AG08395 (cell line): ENCODE measurements at regions not wholly inside any gene's neighbourhood (a gene's known extent, or its start where the extent isn't known, plus 50 kb on each side); places are given as distances from the start of the nearest gene placed in this dataset.

Experiments
- DNase-seq: peaks from one replicate; pipeline ENCODE4 v3.0.0; 2012; ENCODE audit warnings: mixed read lengths, low spot score

GRCh38 chr10:131631619-131632018, 269.2 kb upstream of the PPP2R2D start:
- DNase-seq, result no peak

DNA sequence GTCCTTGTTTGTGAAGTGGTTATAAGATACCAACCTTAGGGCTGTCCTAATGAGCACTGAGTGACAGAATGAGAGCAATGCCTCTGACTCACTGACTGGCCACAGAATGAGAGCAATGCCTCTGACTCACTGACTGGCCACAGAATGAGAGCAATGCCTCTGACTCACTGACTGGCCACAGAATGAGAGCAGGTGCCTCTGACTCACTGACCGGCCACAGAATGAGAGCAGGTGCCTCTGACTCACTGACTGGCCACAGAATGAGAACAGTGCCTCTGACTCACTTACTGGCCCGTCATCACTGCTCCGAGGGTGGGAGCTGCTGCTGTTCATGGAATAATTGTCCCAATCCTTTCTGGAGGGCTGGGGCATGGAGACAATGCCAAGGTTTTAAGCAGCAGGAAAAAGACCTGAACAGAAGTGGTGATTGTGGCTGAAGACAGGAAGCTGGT, 265.2 kb upstream of the PPP2R2D start:
- DNase-seq, result no peak

GRCh38 chr10:131636116-131636515, 264.7 kb upstream of the PPP2R2D start:
- no peak for DNase-seq

GRCh38 chr10:131636841-131637724, 263.7 kb upstream of the PPP2R2D start:
- no peak for DNase-seq

GRCh38 chr10:131638049-131638879, 262.5 kb upstream of the PPP2R2D start:
- no peak for DNase-seq

DNA sequence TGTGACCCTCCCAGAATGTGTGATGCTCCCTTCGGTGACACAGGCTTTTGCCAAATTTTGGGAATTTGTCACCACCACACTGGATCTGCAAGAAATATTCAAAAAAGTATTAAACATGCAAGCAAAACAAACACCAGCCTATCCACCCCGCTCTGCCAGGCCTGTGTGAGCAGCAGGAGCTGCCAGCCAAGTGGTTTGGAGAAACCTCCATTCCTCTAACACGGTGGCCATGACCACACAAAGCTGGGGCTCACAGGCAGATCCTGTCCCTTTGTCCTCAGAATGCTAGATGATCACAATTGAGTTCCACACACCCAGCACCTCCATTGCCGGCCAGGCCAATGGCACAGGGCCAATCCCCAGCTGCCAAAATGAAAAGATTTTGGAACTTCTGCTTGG, 261.9 kb upstream of the PPP2R2D start:
- DNase-seq, result no peak

DNA sequence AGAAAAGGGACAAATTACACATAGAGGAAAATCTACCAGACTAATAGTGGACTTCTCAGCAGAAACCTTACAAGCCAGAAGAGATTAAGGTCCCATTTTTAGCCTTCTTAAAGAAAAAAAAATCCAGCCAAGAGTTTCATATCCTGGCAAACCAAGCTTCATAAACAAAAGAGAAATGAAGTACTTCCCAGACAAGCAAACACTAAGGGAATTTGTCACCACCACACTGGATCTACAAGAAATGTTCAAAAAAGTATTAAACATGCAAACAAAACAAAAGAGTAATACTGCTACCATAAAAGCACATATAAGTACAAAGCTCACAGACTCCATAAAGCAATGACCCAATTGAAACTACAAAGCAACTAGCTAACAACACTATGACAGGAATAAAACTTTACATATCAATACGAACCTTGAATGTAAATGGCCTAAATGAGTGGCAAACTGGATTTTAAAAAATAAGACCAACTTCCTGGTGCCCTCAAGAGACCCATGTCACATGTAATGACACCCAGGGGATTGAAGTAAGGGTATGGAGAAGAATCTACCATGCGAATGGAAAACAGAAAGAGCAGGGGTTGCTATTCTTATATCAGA, 260.7 kb upstream of the PPP2R2D start:
- no peak for DNase-seq

- no peak for DNase-seq
Measured at GRCh38 chr10:131641231-131641630, 259.6 kb upstream of the PPP2R2D start.

DNA sequence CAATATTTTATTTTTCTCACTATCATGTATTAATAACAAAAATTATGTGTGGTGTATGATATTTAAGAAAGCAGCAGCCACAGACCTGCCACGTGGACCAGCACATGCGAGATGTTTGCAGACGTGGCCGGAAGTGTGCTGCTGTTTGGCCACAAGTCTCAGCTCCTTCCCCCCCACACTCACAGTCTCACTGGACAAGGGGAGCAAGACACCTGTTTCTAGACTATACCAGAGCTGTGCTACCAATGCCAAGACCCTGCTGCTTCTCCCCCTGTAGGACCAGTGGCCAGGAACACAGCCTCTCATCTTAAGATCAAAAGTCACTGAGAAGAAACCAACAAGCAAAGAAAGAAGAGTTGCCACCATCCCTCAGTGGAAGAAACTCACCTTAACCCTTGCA, 258.9 kb upstream of the PPP2R2D start:
- DNase-seq, result no peak

DNA sequence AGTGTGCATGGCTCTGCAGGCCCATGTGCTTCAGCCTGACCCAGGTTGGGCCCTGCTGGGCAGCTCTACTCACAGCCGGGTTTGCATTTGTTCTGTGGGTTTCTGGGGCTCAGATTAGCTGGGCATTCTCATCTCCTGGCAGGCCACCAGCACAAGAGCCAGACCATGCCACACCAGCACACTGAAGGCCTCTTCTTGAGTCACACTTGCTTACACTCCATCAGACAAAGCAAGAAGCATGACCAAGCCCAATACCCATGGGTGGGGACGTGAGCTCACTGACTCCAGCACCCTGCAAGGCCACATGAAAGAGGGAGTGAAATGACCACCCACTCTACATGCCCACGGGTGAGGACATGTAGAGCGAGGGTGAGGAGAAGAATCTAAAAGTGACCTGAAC, 257.8 kb upstream of the PPP2R2D start:
- no peak for DNase-seq

- no peak for DNase-seq
Measured at GRCh38 chr10:131644289-131644688, 256.5 kb upstream of the PPP2R2D start.

GRCh38 chr10:131644864-131645658, 255.7 kb upstream of the PPP2R2D start:
- DNase-seq, result no peak

DNA sequence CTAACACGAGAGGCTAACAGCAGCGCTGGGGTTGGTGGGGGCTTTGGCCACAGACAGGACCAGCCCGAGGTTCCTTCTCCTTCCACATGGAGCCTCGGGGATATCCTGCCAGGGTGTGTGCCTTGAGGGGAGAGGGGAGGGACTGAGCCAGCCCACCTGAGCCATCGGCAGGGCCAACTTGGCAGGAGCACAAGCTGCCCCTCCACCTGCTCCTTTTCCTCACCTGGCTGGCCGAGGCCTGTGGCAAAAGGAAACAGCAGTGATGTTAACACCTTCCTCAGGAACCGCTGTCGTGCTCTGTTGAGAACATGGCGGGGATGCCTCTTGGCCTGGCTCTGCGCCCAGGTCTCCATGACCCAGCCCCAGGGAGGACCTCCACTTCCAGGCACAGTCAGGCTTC, 255.1 kb upstream of the PPP2R2D start:
- no peak for DNase-seq

DNA sequence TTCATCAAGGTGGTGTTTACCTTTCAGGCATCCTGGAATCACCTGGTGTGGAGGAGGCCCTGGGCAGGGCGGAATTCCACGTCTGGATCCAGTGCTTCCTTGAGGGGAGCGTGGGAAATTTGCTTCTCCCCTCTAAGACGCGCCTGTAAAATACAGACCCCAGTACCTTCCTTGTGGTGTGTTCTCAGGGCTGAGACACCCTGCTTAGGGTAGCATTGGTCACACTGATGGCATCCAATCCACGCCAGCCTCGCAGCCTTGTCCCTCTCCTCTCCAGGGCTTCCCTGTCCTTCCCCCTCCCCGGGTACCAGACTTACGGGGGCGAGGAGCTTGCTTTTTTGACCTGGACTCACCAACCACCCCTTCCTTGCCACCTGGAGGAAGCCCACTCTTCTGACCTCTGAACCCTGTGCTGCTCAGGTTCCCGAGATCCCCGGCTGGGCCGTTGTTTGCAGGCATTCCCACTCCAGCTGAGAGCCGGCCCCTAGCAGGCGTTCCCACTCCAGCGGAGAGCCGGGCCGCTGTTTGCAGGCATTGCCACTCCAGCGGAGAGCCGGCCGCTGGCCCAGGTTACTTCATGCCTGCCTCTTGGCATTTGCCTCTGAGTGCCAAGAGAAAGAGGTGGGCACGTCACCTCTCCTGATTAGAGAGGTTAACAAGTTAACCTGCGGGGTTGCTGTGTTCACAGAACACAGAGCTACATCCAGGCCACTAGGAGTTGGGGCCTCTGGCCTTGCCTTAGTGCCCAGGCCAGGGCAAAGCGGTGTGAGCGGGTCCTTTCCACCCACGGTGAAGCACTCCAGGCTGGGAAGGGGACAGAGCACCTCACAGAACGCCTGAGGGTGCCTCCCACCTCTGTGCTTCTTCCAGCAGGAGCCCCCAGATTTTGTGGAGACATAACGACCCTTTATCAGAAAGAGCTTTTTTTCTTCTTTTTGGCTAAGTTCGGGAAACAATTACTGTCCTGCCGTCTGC, 254.0 kb upstream of the PPP2R2D start:
- no peak for DNase-seq

- DNase-seq, result no peak
Measured at GRCh38 chr10:131647789-131648188, 253.0 kb upstream of the PPP2R2D start.

- DNase-seq, result no peak
Measured at GRCh38 chr10:131648386-131649020, 252.3 kb upstream of the PPP2R2D start.

DNA sequence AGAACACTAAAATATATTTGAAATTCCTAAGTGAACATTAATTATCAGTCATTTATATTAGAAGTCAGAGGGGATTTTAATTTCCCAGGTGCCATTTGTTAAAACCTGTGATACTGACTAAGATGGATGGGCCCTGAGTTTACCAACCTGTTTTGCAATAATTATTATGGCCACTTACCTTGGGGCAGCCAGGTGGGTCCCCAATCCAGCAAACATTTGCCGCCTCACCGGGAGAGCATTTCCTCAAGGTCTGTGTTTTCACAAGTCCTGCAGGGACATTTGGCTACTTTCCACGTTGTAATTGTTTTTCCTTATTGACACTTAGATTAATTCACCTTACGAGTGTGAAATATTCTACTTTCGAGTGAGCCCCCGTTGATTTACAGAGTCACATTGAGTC, 251.2 kb upstream of the PPP2R2D start:
- DNase-seq, result no peak

DNA sequence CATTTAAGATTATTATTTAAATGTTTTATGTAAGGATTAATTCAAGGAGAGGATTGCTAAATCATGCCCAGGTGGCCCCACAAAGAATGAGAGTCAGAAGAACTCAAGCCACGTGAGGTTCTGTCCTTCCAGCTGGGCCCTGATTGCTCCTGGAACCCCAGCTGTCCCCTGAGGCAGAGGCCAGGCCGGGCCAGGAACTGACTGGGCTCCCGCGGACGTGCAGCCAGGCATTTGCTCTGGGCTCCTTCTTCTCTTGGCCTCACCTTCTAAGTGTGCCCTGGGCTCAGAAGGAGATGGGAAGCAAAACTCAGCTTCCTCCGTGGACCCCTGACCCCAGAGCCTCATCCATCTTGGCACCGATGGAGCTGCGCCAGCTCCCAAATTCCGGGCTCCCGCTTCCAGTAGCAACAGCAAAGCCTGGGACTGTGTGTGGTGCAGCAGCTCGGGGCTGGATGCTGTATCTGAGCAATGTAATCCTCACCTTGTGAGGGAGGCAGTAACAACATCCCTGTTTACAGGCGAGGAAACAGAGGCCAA, 250.6 kb upstream of the PPP2R2D start:
- DNase-seq, result no peak

DNA sequence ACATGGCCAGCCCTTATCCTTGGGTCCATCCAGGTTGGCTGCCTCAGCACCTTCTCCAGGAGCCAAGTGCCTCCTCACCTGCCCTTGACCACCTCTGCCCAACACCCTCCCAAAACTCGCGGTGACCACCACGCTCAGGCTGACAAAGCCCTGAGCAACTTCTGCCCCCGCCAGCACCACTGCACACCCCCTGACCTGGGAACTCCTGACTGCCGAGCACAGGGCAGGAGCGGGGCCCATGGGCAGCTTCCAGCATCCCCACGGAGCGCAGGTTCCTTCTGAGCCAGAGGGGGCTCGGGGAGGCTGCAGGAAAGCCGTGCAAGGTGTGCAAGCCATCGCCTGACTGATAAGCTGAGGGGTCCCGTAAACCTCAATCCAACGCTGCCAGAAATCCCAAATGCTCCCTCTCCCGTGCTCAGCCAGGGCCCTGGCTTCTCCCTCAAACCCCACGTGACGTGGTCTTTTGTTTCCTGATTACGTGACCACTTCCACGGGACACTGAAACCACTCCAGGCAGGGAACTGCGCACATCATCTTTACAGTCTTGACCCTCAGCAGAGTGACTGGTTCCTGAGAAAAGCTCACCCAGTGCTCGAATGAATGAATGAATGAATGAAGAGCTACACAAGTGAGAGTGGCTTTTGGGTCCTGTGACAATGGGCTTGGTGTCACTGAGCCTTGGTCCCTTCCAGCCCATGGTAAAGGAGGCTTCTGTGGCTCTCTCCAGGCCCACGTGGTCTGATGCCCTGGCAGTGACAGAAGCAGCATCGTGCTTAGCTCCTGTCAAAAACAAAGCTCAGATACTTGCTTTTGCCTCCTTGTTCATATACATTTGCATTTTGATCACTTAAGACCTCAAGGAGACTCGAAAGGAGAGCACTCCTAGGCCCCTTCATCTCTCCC, 249.8 kb upstream of the PPP2R2D start:
- no peak for DNase-seq
